H1 (cell line): ENCODE measurements at regions not wholly inside any gene's neighbourhood (a gene's known extent, or its start where the extent isn't known, plus 50 kb on each side); places are given as distances from the start of the nearest gene placed in this dataset.
"Not testable (repeated sequence)": the region's sequence is repeated elsewhere in the genome, so short reads cannot be mapped to it uniquely, and the experiment has no call there.

Experiments
- CTCF ChIA-PET: fragments of 300-600 bp; sonication (Branson Sonifier 250); formaldehyde crosslinking; loops from one replicate; lab custom pipeline; 2021; ENCODE audit not compliant: partially characterized antibody; lab: Charles Lee
- POLR2A ChIA-PET: fragments of 300-600 bp; sonication (Branson Sonifier 250); formaldehyde crosslinking; loops from one replicate; lab custom pipeline; 2021; ENCODE audit warnings: inconsistent platforms; ENCODE audit not compliant: partially characterized antibody; lab: Charles Lee
- DNase-seq, 2 experiments: peaks; one replicate each; pipeline versions ENCODE4 v3.0.0 to v3.0.0-alpha.2; 2010 to 2022; ENCODE audit warnings: low spot score in 2 of 2, low read depth in 1 of 2, mixed read lengths in 1 of 2
- FAIRE-seq: peaks from 2 replicates; lab custom pipeline; 2011; peaks lifted over from hg19 to GRCh38; lab: Jason Lieb, UNC
- H2AFZ ChIP-seq: 2 replicates; pipeline ENCODE4 v1.8.1; 2012; ENCODE audit warnings: low read length, inconsistent platforms
- H2AK5ac ChIP-seq: 2 replicates; pipeline ENCODE4 v1.6.1; 2013; ENCODE audit warnings: low read depth, low read length
- H2BK120ac ChIP-seq: replicated peaks from 2 replicates; pipeline ENCODE3; 2013; ENCODE audit warnings: low read depth, low read length, inconsistent platforms
- H2BK12ac ChIP-seq: 2 replicates; pipeline ENCODE4 v1.6.1; 2013; ENCODE audit warnings: low read depth, low read length
- H2BK15ac ChIP-seq: 2 replicates; pipeline ENCODE4 v1.6.1; 2013; ENCODE audit warnings: low read length
- H2BK20ac ChIP-seq: 2 replicates; pipeline ENCODE4 v1.6.1; 2013; ENCODE audit warnings: low read length
- H2BK5ac ChIP-seq: 2 replicates; pipeline ENCODE4 v1.6.1; 2013; ENCODE audit warnings: low read depth, low read length
- H3K14ac ChIP-seq: 2 replicates; pipeline ENCODE4 v1.6.1; 2013; ENCODE audit warnings: inconsistent platforms; ENCODE audit not compliant: insufficient read length
- H3K18ac ChIP-seq: 2 replicates; pipeline ENCODE4 v1.6.1; 2013; ENCODE audit warnings: low read length; ENCODE audit errors: extremely low read depth
- H3K23ac ChIP-seq: 2 replicates; pipeline ENCODE4 v1.6.1; 2013; ENCODE audit warnings: inconsistent platforms; ENCODE audit not compliant: insufficient read length
- H3K23me2 ChIP-seq: 2 replicates; pipeline ENCODE4 v1.6.1; 2013; ENCODE audit warnings: low read depth, low read length
- H3K27ac ChIP-seq: 2 replicates; pipeline ENCODE4 v1.6.1; 2011; ENCODE audit warnings: low read depth, low read length, inconsistent platforms
- H3K27me3 ChIP-seq, 4 experiments: replicated peaks in 1 of 4; 1 replicate in 1 of 4; 2 replicates in 3 of 4; pipeline versions ENCODE4 v1.6.1 to v1.8.1; 2011 to 2013; ENCODE audit warnings: low read length in 3 of 4, mild to moderate bottlenecking in 3 of 4, inconsistent platforms in 2 of 4, mixed read lengths in 2 of 4, moderate library complexity in 1 of 4; ENCODE audit not compliant: control insufficient read depth in 3 of 4, insufficient read depth in 3 of 4; ENCODE audit errors: extremely low read depth in 1 of 4
- H3K36me3 ChIP-seq, 4 experiments: 2 replicates each; pipeline versions ENCODE4 v1.6.1 to v1.8.1; 2011 to 2013; ENCODE audit warnings: mild to moderate bottlenecking in 4 of 4, low read length in 3 of 4, moderate library complexity in 2 of 4, control low read depth in 1 of 4, inconsistent platforms in 1 of 4; ENCODE audit not compliant: insufficient read depth in 4 of 4, control insufficient read depth in 2 of 4
- H3K4ac ChIP-seq: replicated peaks from 2 replicates; pipeline ENCODE3; 2013; ENCODE audit warnings: low read length, low read depth, mixed read lengths, inconsistent platforms; ENCODE audit not compliant: insufficient read length
- H3K4me1 ChIP-seq, 4 experiments: replicated peaks in 1 of 4; 1 replicate in 1 of 4; 2 replicates in 3 of 4; pipeline versions ENCODE4 v1.6.1 to v1.8.1; 2011 to 2013; ENCODE audit warnings: low read length in 3 of 4, inconsistent platforms in 2 of 4, mixed read lengths in 1 of 4; ENCODE audit not compliant: insufficient read depth in 4 of 4, control insufficient read depth in 3 of 4
- H3K4me2 ChIP-seq, 2 experiments: 2 replicates each; pipeline versions ENCODE4 v1.6.1 to v1.8.1; 2011 to 2013; ENCODE audit warnings: low read depth in 2 of 2, low read length in 2 of 2, control low read depth in 1 of 2, inconsistent platforms in 1 of 2, mild to moderate bottlenecking in 1 of 2; ENCODE audit not compliant: insufficient read depth in 1 of 2
- H3K4me3 ChIP-seq, 4 experiments: fragments of 200-600, 300-600 bp in 1 of 4; sonication (generic), shearing (Covaris generic), sonication (Bioruptor Twin) in 1 of 4; 2 replicates each; pipeline versions ENCODE4 v1.5.1 to v1.8.1; 2011 to 2016; ENCODE audit warnings: low read length in 4 of 4, low read depth in 3 of 4, control low read depth in 2 of 4, inconsistent platforms in 2 of 4, mild to moderate bottlenecking in 2 of 4, mixed read lengths in 1 of 4, moderate library complexity in 1 of 4; ENCODE audit not compliant: insufficient read depth in 2 of 4; ENCODE audit errors: extremely low read depth in 1 of 4
- H3K56ac ChIP-seq: replicated peaks from 2 replicates; pipeline ENCODE3; 2013; ENCODE audit warnings: low read depth, mild to moderate bottlenecking, mixed read lengths, low read length, inconsistent platforms; ENCODE audit not compliant: insufficient read length
- H3K79me1 ChIP-seq: 2 replicates; pipeline ENCODE4 v1.6.1; 2013; ENCODE audit warnings: low read depth, low read length, control low read depth
- H3K79me2 ChIP-seq, 2 experiments: 2 replicates each; pipeline versions ENCODE4 v1.6.1 to v1.8.1; 2012 to 2013; ENCODE audit warnings: low read length in 2 of 2, mild to moderate bottlenecking in 2 of 2, inconsistent platforms in 1 of 2; ENCODE audit not compliant: insufficient read depth in 2 of 2, control insufficient read depth in 1 of 2
- H3K9ac ChIP-seq, 4 experiments: replicated peaks in 1 of 4; 1 replicate in 1 of 4; 2 replicates in 3 of 4; pipeline versions ENCODE4 v1.6.1 to v1.8.1; 2011 to 2013; ENCODE audit warnings: low read depth in 3 of 4, low read length in 3 of 4, control low read depth in 2 of 4, mild to moderate bottlenecking in 2 of 4, moderate library complexity in 2 of 4, inconsistent platforms in 1 of 4; ENCODE audit errors: extremely low read depth in 1 of 4
- H3K9me3 ChIP-seq, 2 experiments: 2 replicates each; pipeline versions ENCODE4 v1.6.1 to v1.8.1; 2012 to 2013; ENCODE audit warnings: mild to moderate bottlenecking in 2 of 2, moderate library complexity in 2 of 2, control low read depth in 1 of 2, inconsistent platforms in 1 of 2, low read depth in 1 of 2, low read length in 1 of 2, mixed read lengths in 1 of 2; ENCODE audit not compliant: insufficient read depth in 2 of 2
- H4K20me1 ChIP-seq, 2 experiments: replicated peaks in 1 of 2; 2 replicates each; pipeline versions ENCODE3 to v1.8.1; 2011 to 2013; ENCODE audit warnings: inconsistent platforms in 2 of 2, low read length in 2 of 2, mild to moderate bottlenecking in 1 of 2; ENCODE audit not compliant: insufficient read depth in 2 of 2, control insufficient read depth in 1 of 2
- H4K5ac ChIP-seq: 2 replicates; pipeline ENCODE4 v1.6.1; 2013; ENCODE audit warnings: low read length, low read depth, mixed read lengths, inconsistent platforms; ENCODE audit not compliant: insufficient read length
- H4K8ac ChIP-seq: 2 replicates; pipeline ENCODE4 v1.8.0; 2013; ENCODE audit warnings: mild to moderate bottlenecking, moderate library complexity, low read length, inconsistent platforms; ENCODE audit not compliant: insufficient read depth; ENCODE audit errors: extremely low read depth
- H4K91ac ChIP-seq: replicated peaks from 2 replicates; pipeline ENCODE3; 2013; ENCODE audit warnings: low read length, mixed read lengths, inconsistent platforms; ENCODE audit not compliant: insufficient read length
- WGBS, 2 experiments: shearing (Covaris generic) in 1 of 2; methylation state at CpG; one replicate each; pipeline versions ENCODE4 v1.1.6 to v1.1.7; 2013 to 2015; ENCODE audit warnings: low lambda C conversion rate in 2 of 2, mixed read lengths in 2 of 2, inconsistent platforms in 1 of 2, low coverage in 1 of 2, missing lambda C conversion rate in 1 of 2; ENCODE audit not compliant: insufficient replicate concordance in 2 of 2, insufficient coverage in 1 of 2, insufficient read length in 1 of 2; ENCODE audit errors: extremely low coverage in 1 of 2, missing lambda C conversion rate in 1 of 2; 5-methylcytosine and 5-hydroxymethylcytosine counted together
- TF ChIP-seq, protein P1 (sequence below), 3 experiments: IDR thresholded peaks; 1 replicate in 2 of 3; 2 replicates in 1 of 3; pipeline versions ENCODE4 v1.5.1 to v1.6.1; 2011; ENCODE audit warnings: low read length in 3 of 3, mild to moderate bottlenecking in 3 of 3, inconsistent platforms in 2 of 3, low read depth in 1 of 3, moderate library complexity in 1 of 3; ENCODE audit not compliant: insufficient read depth in 1 of 3; ENCODE audit errors: control extremely low read depth in 1 of 3

- TF ChIP-seq, protein P1, sequence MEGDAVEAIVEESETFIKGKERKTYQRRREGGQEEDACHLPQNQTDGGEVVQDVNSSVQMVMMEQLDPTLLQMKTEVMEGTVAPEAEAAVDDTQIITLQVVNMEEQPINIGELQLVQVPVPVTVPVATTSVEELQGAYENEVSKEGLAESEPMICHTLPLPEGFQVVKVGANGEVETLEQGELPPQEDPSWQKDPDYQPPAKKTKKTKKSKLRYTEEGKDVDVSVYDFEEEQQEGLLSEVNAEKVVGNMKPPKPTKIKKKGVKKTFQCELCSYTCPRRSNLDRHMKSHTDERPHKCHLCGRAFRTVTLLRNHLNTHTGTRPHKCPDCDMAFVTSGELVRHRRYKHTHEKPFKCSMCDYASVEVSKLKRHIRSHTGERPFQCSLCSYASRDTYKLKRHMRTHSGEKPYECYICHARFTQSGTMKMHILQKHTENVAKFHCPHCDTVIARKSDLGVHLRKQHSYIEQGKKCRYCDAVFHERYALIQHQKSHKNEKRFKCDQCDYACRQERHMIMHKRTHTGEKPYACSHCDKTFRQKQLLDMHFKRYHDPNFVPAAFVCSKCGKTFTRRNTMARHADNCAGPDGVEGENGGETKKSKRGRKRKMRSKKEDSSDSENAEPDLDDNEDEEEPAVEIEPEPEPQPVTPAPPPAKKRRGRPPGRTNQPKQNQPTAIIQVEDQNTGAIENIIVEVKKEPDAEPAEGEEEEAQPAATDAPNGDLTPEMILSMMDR (IDR thresholded peaks at IDR 0.05; ENCODE audit: control extremely low read depth in 1 of 3, insufficient read depth in 1 of 3, low read depth in 1 of 3, low read length in 3 of 3): no peak
Measured at GRCh38 chr13:19345158-19345557, 163.5 kb upstream of the TUBA3C start (continued).

GRCh38 chr13:19344585-19345120 is 163.0 kb upstream of the TUBA3C start:
- POLR2A ChIA-PET, H2BK120ac ChIP-seq, H3K27me3 ChIP-seq, H2BK5ac ChIP-seq, H4K20me1 ChIP-seq, H3K27ac ChIP-seq, H2BK15ac ChIP-seq, H4K91ac ChIP-seq, H3K4ac ChIP-seq, H2BK20ac ChIP-seq, H3K18ac ChIP-seq, H3K79me2 ChIP-seq, H3K14ac ChIP-seq, H4K5ac ChIP-seq, H3K23ac ChIP-seq, H3K9ac ChIP-seq, H3K4me1 ChIP-seq, CTCF ChIA-PET, H2BK12ac ChIP-seq, FAIRE-seq, H3K23me2 ChIP-seq, H3K36me3 ChIP-seq, H2AFZ ChIP-seq, H2AK5ac ChIP-seq, H3K79me1 ChIP-seq, H4K8ac ChIP-seq, H3K56ac ChIP-seq: not testable (repeated sequence)
- H3K4me2 ChIP-seq: peak overlapping the region in 1 of 2 experiments; percentile 33; a peak in 1 of 4 replicates
- H3K9me3 ChIP-seq: peaks cover 30 to 57% of the 10 kb centered on the region in 2 experiments
- WGBS, 2 experiments: 75% methylated on average over 39 of the region's 50 CpGs; no CpG with 5 or more reads in 1 of the 2 experiments
- peak overlapping the region in 1 of 4 experiments; percentile 38; a peak in 2 of 8 replicates for H3K4me3 ChIP-seq
- peak in 1 of 2 experiments; percentile 47 for DNase-seq
